HG02571 (cell line): ENCODE measurements at regions not wholly inside any gene's neighbourhood (a gene's known extent, or its start where the extent isn't known, plus 50 kb on each side); places are given as distances from the start of the nearest gene placed in this dataset.

ENCODE experiments used
- ATAC-seq: cut with Tn5 transposase; IDR thresholded peaks from one replicate; pipeline ENCODE4 v1.9.1; 2021; ENCODE audit warnings: mild to moderate bottlenecking, moderate library complexity; ENCODE audit not compliant: unreplicated experiment

DNA sequence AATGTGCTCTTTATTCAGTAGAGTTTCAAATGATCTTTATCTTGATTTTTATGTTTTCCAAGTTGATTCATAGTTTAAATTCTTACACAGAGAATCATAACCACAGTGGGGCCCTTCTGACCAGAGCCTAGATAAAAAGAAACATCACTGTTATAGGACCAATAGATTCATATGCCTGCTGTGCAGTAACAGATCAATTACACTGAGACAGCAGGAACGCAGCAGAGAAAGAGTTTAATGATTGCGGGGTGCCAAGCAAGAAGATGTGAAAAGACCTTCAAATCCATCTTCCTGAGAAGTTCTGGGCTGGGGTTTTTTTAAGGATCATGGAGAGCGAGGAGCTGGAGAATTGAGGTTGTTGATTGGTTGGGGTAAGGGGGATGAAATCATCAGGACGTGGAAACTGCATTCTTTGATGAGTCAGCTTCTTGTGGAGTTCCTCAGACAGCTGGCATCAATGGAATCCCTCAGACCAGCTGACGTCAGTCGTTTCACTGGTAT, 346.6 kb downstream of the TBC1D4 start:
- ATAC-seq: no peak

GRCh38 chr13:75132701-75133695, 349.0 kb downstream of the TBC1D4 start:
- ATAC-seq: no peak

DNA sequence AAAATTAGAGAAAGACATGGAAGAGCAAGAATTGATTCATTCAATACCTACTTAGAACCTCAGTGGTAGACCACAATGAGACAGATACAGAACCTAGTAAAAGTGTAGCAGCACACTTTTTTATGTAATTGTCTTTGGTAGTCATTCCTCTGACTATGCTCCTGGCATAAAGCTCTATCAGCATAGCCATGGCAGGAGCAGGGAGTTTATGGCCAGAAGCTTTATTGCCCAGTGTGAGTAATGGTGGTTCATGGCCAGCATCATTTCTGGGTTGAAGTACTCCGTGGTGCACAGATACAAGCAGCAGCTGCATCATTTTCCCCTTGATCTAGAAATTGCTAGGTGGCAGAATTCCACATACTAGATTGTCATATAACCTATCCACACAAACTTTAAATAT, 352.6 kb downstream of the TBC1D4 start:
- ATAC-seq: no peak

DNA sequence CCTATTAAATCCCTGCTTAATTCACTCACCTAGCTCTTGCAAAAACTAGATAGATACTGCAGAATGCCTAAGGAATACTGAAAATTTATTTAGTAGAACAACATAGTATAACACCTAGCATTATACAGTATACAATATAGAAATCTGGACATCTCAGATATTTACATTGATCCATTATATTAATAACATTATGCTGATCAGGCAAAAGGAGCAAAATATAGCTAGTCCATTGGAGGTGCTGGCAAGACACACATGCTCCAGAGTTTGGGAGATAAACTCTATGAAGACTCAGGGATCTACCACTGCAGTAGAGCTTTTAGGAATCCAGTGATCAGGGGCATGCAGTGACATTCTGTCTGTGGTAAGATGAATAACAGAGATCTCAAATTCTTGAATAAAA, 357.6 kb downstream of the TBC1D4 start:
- ATAC-seq: no peak

DNA sequence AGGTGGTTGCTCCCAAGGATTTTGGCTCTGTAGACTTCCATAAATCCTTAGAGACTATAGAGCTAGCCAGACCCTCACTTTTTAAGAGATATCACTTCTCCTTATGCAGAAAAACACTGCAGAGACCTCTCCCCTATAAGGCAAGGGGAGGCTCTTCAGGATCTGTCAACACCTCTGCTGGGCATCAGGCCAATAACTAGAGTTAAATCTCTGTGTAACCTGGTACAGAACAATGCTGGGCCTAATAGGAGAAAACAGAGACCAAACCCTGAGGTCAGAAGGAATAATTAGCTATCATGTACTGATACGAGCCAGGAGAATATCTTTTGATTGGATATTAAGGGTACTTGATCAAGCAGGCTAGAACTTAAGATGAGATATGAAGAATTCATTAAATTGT, 358.5 kb downstream of the TBC1D4 start:
- ATAC-seq: no peak

- no peak for ATAC-seq
These were observed 361.9 kb downstream of the TBC1D4 start for GRCh38 chr13:75120085-75120484.

- ATAC-seq: no peak
These were observed 366.8 kb downstream of the TBC1D4 start for GRCh38 chr13:75115171-75115570.

GRCh38 chr13:75103976-75104375, 378.0 kb downstream of the TBC1D4 start:
- no peak for ATAC-seq

GRCh38 chr13:75102001-75102716, 379.8 kb downstream of the TBC1D4 start:
- ATAC-seq: no peak

DNA sequence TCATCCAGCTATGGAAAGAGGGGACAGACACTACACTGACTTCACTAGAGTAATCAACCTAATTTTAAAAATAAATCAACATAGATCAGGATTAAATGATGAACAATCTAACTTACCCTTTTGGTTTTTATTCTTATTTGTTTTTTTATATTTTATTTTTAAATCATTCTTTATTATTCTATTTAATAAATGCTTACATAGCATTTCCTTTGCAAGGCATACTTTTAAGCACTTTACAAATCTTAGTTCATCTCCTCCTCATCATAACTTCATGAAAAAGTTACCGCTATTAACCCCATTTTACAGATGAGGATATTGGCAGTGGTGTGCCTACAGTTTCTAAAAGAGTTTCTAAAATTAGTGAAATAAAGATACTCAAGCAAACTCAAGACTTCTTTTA, 380.6 kb downstream of the TBC1D4 start:
- ATAC-seq: no peak

DNA sequence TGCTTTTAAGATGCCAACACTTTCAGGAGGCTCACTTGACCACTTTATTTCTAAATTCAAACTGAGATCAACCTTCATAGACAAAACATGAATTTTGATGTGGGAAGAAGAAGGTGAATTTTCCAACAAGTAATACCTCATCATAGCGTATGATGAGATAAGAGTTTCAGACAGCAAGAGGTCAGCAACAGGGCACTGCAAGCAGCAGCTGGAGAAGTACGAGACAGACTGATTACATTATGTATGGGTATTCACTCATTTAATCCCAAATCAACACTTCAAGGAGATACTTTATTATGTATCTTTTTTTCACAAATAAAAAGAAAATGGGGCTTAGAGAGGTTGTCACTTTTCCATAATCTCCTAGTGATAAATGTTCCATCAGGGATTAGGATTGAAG, 389.8 kb downstream of the TBC1D4 start:
- no peak for ATAC-seq

GRCh38 chr13:75091718-75092117, 390.3 kb downstream of the TBC1D4 start:
- no peak for ATAC-seq

- ATAC-seq: no peak
These were observed 390.9 kb downstream of the TBC1D4 start for GRCh38 chr13:75090872-75091615.

- ATAC-seq: no peak
These were observed 393.1 kb downstream of the TBC1D4 start for GRCh38 chr13:75088915-75089314.

DNA sequence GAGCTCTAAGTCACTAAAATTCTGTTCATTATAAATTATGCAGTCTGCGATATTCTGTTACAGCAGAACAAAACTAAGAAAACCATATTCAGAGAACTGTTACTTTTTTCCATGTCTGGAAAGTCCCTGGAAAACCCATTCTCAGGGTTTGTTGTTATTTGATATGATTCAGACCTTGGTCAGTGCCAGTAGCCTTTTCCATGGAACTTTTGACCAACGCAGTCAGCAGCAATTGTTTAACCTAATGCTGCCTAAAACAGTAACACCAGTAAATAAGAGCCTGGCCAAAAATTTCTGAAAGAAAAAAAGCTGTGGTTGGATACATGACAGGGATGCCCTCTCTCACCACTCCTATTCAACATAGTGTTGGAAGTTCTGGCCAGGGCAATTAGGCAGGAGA, 402.7 kb downstream of the TBC1D4 start:
- no peak for ATAC-seq

DNA sequence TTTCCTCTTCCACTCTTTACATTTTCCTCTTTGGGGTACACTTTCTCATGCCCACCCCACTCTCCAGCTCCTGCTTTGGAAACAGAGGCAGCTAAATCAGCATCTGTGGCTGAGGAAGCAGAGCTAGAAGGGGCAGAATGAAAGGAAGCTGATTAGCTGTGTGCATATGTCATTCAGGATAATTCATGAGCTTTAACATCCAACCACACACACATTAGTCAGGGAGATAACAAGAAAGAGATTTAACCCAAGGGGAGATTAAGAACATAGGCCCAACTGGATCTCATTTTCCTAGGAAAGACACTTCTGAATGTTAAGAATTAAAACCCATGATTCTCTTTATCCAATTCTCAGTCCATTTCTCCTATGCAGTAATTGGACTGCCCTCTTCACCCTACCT, 405.5 kb downstream of the TBC1D4 start:
- ATAC-seq: no peak

GRCh38 chr13:75073786-75074185, 408.2 kb downstream of the TBC1D4 start:
- ATAC-seq: no peak

DNA sequence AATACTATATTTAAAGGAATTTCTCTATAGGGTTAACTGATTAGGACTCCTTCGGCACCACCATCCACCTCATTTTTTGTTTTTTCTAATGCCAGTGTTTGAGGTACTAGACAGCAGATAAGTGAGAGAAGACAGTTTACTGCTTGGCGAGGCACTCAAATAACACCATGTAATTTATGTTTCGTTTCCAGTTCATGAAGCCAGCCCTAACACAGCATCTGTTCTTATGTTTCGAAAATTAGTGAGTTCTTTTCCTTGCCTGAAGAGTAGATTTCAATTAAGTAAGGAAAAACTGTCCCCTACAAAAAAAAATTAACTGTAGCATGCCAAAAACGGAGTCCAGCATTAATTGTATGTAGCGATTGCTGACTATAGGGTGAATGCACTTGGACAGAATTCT, 409.1 kb downstream of the TBC1D4 start:
- no peak for ATAC-seq

DNA sequence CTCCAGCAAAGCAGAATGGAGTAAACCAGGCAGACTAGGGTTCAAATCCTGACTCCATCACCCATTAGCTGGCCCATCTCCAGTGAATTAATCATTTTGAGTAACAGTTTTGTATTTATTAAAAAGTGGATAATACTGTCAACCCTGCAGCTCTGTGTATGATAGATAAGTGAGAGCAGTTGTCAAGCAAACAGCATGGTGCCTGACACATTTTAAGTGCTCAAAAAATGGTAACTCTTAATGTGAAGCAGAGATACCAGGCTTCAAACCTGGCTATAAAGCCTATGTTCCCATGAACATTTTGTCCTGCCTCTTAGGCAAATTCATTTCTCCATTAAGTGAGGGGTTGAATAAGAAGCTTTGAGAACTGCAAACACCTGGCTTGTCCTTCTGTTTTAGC, 409.6 kb downstream of the TBC1D4 start:
- no peak for ATAC-seq

DNA sequence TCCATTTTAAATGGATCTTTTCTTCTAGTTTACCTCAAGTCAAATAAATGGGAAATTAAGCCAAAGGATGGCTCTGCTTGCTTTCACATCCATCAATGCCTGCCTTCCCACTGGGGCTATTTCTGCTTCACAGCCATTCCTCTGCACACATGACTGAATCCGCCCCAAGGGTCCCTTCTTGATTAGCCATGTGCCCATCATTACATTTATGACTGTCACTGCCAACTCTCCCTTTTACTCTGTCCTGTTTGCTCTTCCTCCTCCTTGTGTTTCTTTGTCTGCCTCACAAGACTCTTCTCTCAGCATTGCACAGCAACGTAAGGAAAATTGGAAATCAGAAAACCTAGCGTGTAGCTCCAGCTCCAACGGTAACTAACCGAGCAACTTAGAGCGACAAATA, 410.2 kb downstream of the TBC1D4 start:
- no peak for ATAC-seq

DNA sequence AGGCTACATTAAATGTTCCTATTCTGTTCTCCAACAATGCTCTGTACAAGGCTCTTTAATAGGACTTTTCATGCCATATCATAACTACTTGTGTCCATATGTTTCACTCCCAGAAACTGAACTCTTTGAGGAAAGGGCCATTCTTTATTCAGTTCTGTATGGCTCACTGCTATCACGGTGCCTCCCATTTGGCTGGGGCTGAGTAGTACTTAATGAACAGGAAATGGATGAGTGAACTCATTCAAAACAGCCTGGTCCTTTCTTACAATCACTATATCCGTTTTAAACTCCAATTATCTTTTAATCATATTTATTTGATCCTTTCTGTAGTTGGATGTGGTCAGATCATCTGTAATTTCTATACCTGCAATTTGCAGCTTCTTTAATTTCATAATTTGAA, 410.6 kb downstream of the TBC1D4 start:
- no peak for ATAC-seq
